ENCODE measurements at regions not wholly inside any gene's neighbourhood (a gene's known extent, or its start where the extent isn't known, plus 50 kb on each side); places are given as distances from the start of the nearest gene placed in this dataset.
"Not testable (repeated sequence)": the region's sequence is repeated elsewhere in the genome, so short reads cannot be mapped to it uniquely, and the experiment has no call there.

DNA sequence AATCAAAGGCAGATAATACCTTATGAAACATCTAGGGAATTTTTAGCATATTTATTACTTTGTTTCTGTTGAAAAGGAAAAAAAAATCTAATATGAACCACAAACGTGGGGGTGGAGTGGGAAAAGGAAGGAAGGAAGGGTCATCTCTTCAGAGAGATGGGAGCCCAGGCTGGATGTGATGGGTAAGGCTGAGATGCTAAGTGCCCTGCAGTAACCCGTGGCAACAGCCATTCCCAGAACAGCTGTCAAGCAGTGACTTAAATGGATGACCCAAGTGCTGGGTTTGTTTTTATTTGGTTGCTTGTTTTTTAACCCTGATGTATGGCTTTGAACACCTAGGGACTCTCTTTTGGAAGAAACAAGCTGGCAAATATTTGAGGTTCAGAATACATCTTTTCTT is 50.7 kb upstream of the KLF7 start:
- no peak for DNase-seq (ENCODE audit: low read depth)

GRCh38 chr2:207217442-207217841 is 51.7 kb upstream of the KLF7 start:
- no peak for DNase-seq (ENCODE audit: low read depth)

DNA sequence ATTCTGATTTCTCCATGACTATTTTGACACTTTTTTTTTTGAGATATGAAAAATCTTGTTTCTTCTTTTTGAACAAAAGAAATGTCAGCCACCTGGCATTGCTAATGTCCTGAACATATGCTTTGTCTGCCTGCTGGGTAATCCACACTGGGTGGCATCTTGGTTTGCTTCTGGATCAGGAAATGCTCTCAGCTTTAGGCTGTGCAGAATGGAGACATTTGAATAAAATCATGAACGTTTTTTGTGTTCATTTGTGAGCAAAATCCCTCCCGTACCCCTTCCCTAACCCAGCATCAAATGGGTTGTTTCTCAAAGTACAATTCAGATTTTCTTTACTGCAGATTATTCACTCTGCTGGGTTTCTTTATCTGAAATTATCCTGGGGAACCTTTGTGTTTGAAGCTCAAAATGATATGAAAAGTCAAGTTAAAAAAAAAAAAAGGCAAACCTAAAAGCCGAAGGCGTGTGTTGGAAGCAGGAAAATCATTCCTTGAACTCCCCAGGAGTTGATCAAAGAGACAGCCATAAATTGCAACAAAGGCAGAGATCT is 53.4 kb upstream of the KLF7 start:
- no peak for DNase-seq (ENCODE audit: low read depth)

GRCh38 chr2:207219676-207220501 is 54.1 kb upstream of the KLF7 start:
- no peak for DNase-seq (ENCODE audit: low read depth)

- DNase-seq (ENCODE audit: low read depth): no peak
Measured at GRCh38 chr2:207221731-207222130, 56.0 kb upstream of the KLF7 start.

DNA sequence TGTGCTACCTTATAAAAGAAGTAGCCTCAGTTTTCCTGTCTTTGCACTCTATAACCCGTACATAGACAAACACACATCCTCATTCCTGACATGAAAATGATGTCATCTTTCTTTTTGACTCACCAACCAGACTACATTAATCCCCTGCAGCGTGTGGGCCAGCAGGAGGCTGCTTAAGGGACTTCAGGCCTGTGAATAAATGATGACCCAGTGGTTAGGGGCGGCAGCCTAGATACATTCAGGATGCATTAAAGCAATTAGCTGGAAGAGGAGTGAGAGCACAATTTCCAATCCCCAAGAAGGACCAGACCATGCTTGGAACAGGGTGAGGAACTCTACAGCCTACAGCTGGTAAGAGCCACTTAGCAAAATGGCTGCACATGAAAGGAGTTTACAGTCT is 57.3 kb upstream of the KLF7 start:
- DNase-seq (ENCODE audit: low read depth): no peak

- no peak for DNase-seq (ENCODE audit: low read depth)
Measured at GRCh38 chr2:207224381-207224780, 58.6 kb upstream of the KLF7 start.

DNA sequence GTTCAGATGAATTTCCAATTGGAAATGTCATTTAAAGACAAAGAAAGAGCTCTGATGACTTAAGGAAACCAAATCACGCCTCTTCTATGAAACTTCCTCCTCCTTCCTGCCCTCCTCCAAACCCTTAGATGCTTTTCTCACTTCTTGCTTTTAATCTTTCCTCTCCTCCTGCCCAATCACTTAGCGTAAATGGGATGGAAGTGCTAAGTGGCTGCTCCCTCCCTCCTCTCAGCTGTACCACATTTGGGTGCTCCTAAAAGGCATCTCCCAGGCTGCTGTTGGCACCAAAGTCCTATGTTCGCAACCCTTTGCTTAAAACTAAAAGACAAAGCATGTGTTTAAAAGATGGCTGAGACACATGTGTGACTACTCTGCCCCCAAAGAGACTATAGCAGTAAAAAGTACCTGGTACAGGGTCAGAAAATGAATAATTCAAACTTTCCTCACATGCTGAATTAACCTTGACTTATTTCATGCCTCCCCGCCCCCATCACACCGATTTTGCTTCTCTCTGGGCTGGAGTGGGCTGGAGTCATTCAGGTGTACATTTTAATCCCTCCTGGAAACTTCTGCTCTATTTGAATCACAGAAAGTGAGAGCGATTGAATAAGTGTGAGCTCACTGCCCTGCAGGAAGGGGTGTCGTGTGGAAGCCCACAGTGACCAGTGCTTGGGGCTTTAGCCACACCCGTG is 59.2 kb upstream of the KLF7 start:
- DNase-seq (ENCODE audit: low read depth): no peak

DNA sequence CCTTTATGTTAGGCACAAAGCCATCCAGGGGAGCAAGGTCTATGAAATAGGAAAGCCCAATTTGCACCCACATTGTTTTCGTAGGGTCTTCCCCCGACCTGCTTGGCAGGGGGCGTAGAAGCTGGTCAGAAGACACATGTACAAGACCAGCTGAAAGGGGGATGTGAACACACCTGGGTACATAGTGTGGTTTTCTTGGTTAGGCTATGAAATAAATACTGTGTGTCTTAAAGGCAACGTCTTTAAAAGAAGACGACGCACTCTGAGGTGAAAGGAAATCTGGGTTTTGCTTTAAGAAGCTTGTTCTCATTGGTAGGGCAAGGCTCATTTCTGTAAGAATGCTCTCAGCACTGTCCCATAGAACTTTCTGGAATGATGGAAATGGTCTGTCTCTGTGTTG is 60.0 kb upstream of the KLF7 start:
- no peak for DNase-seq (ENCODE audit: low read depth)

GRCh38 chr2:207226243-207226642 is 60.5 kb upstream of the KLF7 start:
- DNase-seq (ENCODE audit: low read depth): no peak

DNA sequence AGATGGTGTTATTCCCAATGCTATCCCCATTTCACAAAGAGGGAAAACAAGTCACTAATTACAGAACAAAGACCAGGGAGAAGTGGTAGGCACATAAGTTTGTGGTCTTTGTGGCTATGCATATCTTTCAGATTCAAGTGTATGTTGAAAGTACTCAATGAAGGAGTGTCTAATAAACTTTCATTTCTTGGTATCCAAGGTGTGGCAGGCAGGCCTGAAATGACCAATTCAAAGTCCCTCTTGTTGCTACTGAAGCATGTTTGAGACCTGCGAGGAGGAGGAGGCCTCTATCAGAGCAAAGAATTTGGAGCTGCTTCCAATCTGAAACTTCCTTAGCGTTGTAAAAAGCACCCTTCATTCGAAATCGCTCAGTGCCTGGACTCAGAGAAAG is 60.9 kb upstream of the KLF7 start:
- no peak for DNase-seq (ENCODE audit: low read depth)

DNA sequence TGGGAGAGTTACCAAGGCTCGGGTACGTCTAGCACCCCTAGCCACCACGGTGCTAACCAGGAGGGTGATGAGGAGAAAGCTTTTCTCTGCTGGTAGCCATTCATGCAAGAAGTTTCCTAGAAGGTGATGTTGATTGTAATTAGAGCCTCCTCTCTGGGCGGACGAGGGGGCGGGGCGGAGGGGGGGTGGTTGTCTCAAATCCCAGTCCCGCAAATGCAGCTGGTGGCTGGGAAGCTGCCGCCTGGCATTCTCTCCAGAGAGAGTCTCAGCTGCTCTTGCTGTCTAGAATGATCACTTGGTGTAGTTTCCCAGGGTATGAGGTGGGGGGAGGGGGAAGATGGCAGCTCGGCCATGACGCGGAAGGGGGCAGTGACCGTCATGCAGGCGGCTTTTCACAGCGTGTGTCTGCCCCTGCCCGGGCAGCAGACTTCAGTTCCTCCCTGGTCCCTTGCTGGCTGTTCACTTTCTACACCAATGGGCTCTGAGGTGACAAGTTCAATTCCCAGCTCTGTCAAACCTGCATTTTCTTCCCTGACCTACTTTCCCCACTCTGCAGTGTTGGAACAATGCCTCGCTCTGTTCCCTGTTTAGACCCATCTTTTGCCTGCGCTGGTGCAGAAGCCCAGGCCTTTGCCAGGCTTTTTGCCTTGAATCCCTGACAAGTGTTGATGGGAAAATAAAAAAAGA is 61.5 kb upstream of the KLF7 start:
- no peak for DNase-seq (ENCODE audit: low read depth)

DNA sequence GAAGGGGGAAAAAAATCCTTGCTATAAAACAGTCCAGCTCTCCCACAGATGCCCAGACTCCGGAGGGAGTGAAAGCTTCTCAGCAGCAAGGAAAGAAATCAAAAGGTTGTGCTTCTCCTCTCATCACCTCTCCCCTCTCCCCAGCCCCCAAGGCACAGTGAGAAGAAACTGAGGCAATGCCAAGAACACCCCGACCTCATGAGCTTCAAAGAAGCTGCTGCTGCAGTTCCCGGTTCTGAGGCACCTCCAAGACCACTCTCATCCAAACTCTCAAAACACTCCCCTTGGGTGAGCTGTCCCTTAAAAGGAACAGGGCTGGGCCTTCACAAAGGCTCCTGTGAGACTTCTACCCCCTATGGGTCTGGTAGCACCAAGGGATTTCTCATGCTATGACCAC is 62.0 kb upstream of the KLF7 start:
- DNase-seq (ENCODE audit: low read depth): no peak

GRCh38 chr2:207228402-207228801 is 62.7 kb upstream of the KLF7 start:
- DNase-seq (ENCODE audit: low read depth): no peak

DNA sequence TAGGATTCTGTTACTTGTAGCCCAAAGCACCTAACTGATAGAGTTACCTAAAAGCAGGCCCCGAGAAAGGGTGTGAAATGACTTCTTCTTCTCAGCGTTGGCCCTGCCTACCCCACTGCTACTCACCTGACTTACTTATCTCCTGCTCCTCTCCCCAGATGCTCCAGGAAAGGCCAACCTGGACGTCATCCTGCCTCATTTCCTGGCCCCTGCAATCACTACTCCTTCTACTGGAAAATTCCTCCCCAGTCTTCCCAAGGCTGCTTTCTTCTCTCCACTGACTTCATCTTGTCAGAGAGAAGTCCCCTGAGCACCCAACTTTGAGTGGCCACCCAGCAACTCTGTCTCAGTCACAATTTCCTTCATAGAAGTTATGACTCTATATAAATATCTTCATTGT is 63.4 kb upstream of the KLF7 start:
- no peak for DNase-seq (ENCODE audit: low read depth)

DNA sequence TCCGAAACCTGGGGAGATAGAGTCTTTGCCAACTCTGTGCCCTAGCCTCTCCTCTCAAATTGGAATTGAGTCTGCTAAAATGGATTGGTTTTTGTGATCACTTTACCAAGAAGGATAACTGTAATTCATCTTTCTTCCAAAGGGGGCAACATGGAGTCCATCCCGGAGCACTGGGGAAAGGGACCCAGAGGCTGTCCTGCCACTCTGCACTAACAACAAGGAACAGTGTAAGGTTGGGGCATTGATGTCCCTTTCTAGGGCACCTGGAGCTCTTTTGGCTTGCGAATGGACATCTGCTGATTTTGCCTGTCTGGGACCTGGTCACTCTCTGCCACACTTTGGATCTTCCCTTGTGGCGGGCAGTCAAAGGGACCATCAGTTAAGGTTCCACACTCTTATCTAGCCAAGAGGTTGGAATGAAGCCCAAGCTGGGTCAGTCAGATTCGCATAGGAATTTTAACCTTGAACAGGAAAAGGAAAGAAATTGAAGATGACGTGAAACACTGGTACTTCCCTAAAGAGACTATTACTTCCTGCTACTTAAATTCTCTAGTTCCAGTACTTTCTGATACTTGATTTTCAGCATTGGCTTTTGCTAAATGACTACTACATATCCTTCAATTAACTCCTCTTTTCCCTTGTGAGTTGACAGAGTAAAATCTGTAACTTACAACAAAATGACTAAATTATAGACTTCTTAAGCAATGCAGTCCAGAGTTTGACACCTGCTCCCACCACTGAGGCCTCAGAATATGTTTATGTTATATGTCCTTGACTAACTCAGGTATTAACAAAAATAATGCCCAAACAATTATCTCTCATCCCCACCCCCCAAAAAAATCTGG is 64.7 kb upstream of the KLF7 start:
- DNase-seq (ENCODE audit: low read depth): no peak

DNA sequence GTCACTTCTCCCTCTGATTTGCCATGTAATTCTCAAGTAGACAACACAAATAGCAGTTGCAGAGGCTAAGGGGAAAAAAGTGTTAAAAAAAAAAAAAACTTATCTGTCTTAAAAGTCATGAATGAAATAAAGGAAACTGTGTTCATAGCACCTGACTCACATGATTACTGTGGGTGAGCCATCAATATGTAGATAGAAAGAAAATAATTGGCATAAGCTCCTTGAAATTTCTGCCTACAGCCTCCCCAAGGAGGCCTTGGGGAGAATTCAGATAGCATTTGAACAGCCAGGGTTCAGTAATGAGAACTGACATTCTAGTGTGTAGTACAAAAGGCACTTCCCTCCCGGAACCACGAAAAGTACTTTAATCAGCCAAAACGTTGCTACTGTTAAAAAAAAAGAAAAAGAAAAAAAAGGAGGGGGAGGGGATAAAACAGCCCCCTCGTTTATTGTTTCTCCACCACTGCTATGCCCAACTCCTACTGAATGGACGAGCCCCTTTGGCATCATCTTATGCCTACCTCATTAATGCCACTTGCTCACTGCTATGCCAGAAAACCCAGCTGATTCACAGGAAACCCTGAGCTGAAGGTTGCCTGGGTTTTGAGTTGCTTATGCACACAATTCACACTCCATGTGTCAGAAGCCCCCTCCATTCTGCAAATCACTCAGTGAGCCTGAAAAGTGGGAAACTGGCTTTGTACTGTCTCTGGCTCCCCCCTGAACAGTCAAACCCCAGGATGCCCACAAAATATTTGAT is 65.5 kb upstream of the KLF7 start:
- no peak for DNase-seq (ENCODE audit: low read depth)

- no peak for DNase-seq (ENCODE audit: low read depth)
Measured at GRCh38 chr2:207231967-207232366, 66.2 kb upstream of the KLF7 start.

DNA sequence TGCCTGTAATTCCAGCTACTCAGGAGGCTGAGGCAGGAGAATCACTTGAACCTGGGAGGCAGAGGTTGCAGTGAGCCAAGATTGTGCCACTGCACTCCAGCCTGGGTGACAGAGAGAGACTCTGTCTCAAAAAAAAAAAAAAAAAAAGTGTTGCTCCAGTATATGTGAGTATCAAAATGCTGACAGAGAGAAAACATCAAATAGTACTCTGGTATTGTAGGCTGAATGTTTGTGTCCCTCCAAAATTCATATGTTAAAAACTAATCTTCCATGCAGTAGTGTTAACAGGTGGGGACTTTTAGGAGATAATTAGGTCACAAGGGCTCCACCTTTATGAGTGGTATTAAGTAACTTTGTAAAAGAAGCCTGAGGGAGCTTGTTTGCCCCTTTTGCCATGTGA is 67.4 kb upstream of the KLF7 start:
- DNase-seq (ENCODE audit: low read depth): not testable (repeated sequence)

DNA sequence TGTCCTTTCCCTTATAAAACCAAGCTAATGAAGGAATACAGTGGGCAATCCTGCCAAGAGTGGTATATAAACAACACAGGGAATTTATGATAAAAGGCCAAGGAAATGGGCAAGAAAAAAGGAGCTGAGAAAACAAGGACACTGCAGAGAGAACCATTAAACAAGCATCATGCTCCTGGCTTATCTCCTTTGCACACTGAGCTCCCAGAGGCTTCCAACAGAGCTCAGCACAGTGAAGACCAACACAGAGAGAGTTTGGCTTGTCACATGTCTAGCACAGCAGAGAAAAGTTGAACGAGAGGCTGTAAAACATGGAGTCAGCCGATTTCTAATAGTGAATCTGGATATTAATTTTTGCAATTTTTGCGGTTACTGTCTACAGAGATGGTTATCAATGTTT is 68.0 kb upstream of the KLF7 start:
- no peak for DNase-seq (ENCODE audit: low read depth)

- DNase-seq (ENCODE audit: low read depth): no peak
Measured at GRCh38 chr2:207235621-207236020, 69.9 kb upstream of the KLF7 start.

All from activated T-helper 1 cell treated with Interleukin-2 at 50 U/mL for 16 hours (primary cell).